ENCODE measurements at regions not wholly inside any gene's neighbourhood (a gene's known extent, or its start where the extent isn't known, plus 50 kb on each side); places are given as distances from the start of the nearest gene placed in this dataset.

- H3K9ac ChIP-seq (ENCODE audit: low read length in 5 of 5) = no peak overlapping the region
Measured at GRCh38 chr4:85362550-85362949, 112.4 kb upstream of the ARHGAP24 start.

GRCh38 chr4:85367815-85368214, 107.1 kb upstream of the ARHGAP24 start:
- no peaks in the 10 kb centered on the region for H3K27me3 ChIP-seq (ENCODE audit: control insufficient read depth in 5 of 5, insufficient read depth in 4 of 5, low read length in 5 of 5)
- H3K36me3 ChIP-seq (ENCODE audit: control insufficient read depth in 5 of 5, insufficient read depth in 5 of 5, low read length in 5 of 5) = no peaks in the 10 kb centered on the region
- H3K27ac ChIP-seq (ENCODE audit: low read depth, low read length) = no peak overlapping the region
- no peak overlapping the region for H3K4me3 ChIP-seq (ENCODE audit: low read depth in 1 of 5, low read length in 5 of 5)
- H3K9ac ChIP-seq (ENCODE audit: low read length in 5 of 5) = no peak overlapping the region
- no peaks in the 10 kb centered on the region for H3K9me3 ChIP-seq (ENCODE audit: control insufficient read depth in 5 of 5, low read length in 5 of 5)
- H3K4me1 ChIP-seq (ENCODE audit: control insufficient read depth in 5 of 5, insufficient read depth in 5 of 5, low read length in 5 of 5) = peaks cover 0 to 23% (median 6%) of the 10 kb centered on the region in 5 donors

More at GRCh38 chr4:85362550-85362949, 112.4 kb upstream of the ARHGAP24 start:
- Histone ChIP-seq H3K27ac (ENCODE audit: low read depth, low read length) (no peak overlapping the region), H3K4me3 (ENCODE audit: low read depth in 1 of 5, low read length in 5 of 5) (no peak overlapping the region), H3K9me3 (ENCODE audit: control insufficient read depth in 5 of 5, low read length in 5 of 5) (peaks cover 0 to 5% (median 0%) of the 10 kb centered on the region in 5 donors), H3K4me1 (ENCODE audit: control insufficient read depth in 5 of 5, insufficient read depth in 5 of 5, low read length in 5 of 5) (peaks cover 0 to 6% (median 0%) of the 10 kb centered on the region in 5 donors), H3K36me3 (ENCODE audit: control insufficient read depth in 5 of 5, insufficient read depth in 5 of 5, low read length in 5 of 5) (no peaks in the 10 kb centered on the region), H3K27me3 (ENCODE audit: control insufficient read depth in 5 of 5, insufficient read depth in 4 of 5, low read length in 5 of 5) (no peaks in the 10 kb centered on the region)

- H3K27me3 ChIP-seq (ENCODE audit: control insufficient read depth in 5 of 5, insufficient read depth in 4 of 5, low read length in 5 of 5) = no peaks in the 10 kb centered on the region
- peaks cover 0 to 20% (median 6%) of the 10 kb centered on the region in 5 donors for H3K4me1 ChIP-seq (ENCODE audit: control insufficient read depth in 5 of 5, insufficient read depth in 5 of 5, low read length in 5 of 5)
- no peaks in the 10 kb centered on the region for H3K9me3 ChIP-seq (ENCODE audit: control insufficient read depth in 5 of 5, low read length in 5 of 5)
- H3K9ac ChIP-seq (ENCODE audit: low read length in 5 of 5) = no peak overlapping the region
- no peaks in the 10 kb centered on the region for H3K36me3 ChIP-seq (ENCODE audit: control insufficient read depth in 5 of 5, insufficient read depth in 5 of 5, low read length in 5 of 5)
- no peak overlapping the region for H3K4me3 ChIP-seq (ENCODE audit: low read depth in 1 of 5, low read length in 5 of 5)
- H3K27ac ChIP-seq (ENCODE audit: low read depth, low read length) = no peak overlapping the region
Measured at GRCh38 chr4:85368240-85368639, 106.7 kb upstream of the ARHGAP24 start.

- Histone ChIP-seq H3K4me1 (ENCODE audit: control insufficient read depth in 5 of 5, insufficient read depth in 5 of 5, low read length in 5 of 5) (peaks cover 0 to 17% (median 6%) of the 10 kb centered on the region in 5 donors), H3K9me3 (ENCODE audit: control insufficient read depth in 5 of 5, low read length in 5 of 5) (no peaks in the 10 kb centered on the region), H3K36me3 (ENCODE audit: control insufficient read depth in 5 of 5, insufficient read depth in 5 of 5, low read length in 5 of 5) (no peaks in the 10 kb centered on the region), H3K9ac (ENCODE audit: low read length in 5 of 5) (no peak overlapping the region), H3K27ac (ENCODE audit: low read depth, low read length) (no peak overlapping the region), H3K27me3 (ENCODE audit: control insufficient read depth in 5 of 5, insufficient read depth in 4 of 5, low read length in 5 of 5) (no peaks in the 10 kb centered on the region), H3K4me3 (ENCODE audit: low read depth in 1 of 5, low read length in 5 of 5) (no peak overlapping the region)
Measured at GRCh38 chr4:85368932-85369331, 106.0 kb upstream of the ARHGAP24 start.

GRCh38 chr4:85369703-85370380, 105.1 kb upstream of the ARHGAP24 start:
- H3K36me3 ChIP-seq (ENCODE audit: control insufficient read depth in 5 of 5, insufficient read depth in 5 of 5, low read length in 5 of 5) = no peaks in the 10 kb centered on the region
- H3K27ac ChIP-seq (ENCODE audit: low read depth, low read length) = no peak overlapping the region
- H3K4me3 ChIP-seq (ENCODE audit: low read depth in 1 of 5, low read length in 5 of 5) = no peak overlapping the region
- no peaks in the 10 kb centered on the region for H3K9me3 ChIP-seq (ENCODE audit: control insufficient read depth in 5 of 5, low read length in 5 of 5)
- H3K9ac ChIP-seq (ENCODE audit: low read length in 5 of 5) = no peak overlapping the region
- H3K27me3 ChIP-seq (ENCODE audit: control insufficient read depth in 5 of 5, insufficient read depth in 4 of 5, low read length in 5 of 5) = no peaks in the 10 kb centered on the region
- H3K4me1 ChIP-seq (ENCODE audit: control insufficient read depth in 5 of 5, insufficient read depth in 5 of 5, low read length in 5 of 5) = peaks cover 0 to 17% (median 6%) of the 10 kb centered on the region in 5 donors

- H3K9me3 ChIP-seq (ENCODE audit: control insufficient read depth in 5 of 5, low read length in 5 of 5) = no peaks in the 10 kb centered on the region
- H3K27me3 ChIP-seq (ENCODE audit: control insufficient read depth in 5 of 5, insufficient read depth in 4 of 5, low read length in 5 of 5) = no peaks in the 10 kb centered on the region
- H3K27ac ChIP-seq (ENCODE audit: low read depth, low read length) = no peak overlapping the region
- H3K9ac ChIP-seq (ENCODE audit: low read length in 5 of 5) = no peak overlapping the region
- no peaks in the 10 kb centered on the region for H3K36me3 ChIP-seq (ENCODE audit: control insufficient read depth in 5 of 5, insufficient read depth in 5 of 5, low read length in 5 of 5)
- no peak overlapping the region for H3K4me3 ChIP-seq (ENCODE audit: low read depth in 1 of 5, low read length in 5 of 5)
- H3K4me1 ChIP-seq (ENCODE audit: control insufficient read depth in 5 of 5, insufficient read depth in 5 of 5, low read length in 5 of 5) = peaks cover 0 to 17% (median 6%) of the 10 kb centered on the region in 5 donors
Measured at GRCh38 chr4:85370400-85371032, 104.4 kb upstream of the ARHGAP24 start.

- H3K4me3 ChIP-seq (ENCODE audit: low read depth in 1 of 5, low read length in 5 of 5) = no peak overlapping the region
- no peaks in the 10 kb centered on the region for H3K9me3 ChIP-seq (ENCODE audit: control insufficient read depth in 5 of 5, low read length in 5 of 5)
- no peaks in the 10 kb centered on the region for H3K27me3 ChIP-seq (ENCODE audit: control insufficient read depth in 5 of 5, insufficient read depth in 4 of 5, low read length in 5 of 5)
- H3K9ac ChIP-seq (ENCODE audit: low read length in 5 of 5) = no peak overlapping the region
- peaks cover 0 to 17% (median 6%) of the 10 kb centered on the region in 5 donors for H3K4me1 ChIP-seq (ENCODE audit: control insufficient read depth in 5 of 5, insufficient read depth in 5 of 5, low read length in 5 of 5)
- no peak overlapping the region for H3K27ac ChIP-seq (ENCODE audit: low read depth, low read length)
- no peaks in the 10 kb centered on the region for H3K36me3 ChIP-seq (ENCODE audit: control insufficient read depth in 5 of 5, insufficient read depth in 5 of 5, low read length in 5 of 5)
Measured at GRCh38 chr4:85372966-85373365, 102.0 kb upstream of the ARHGAP24 start.

- H3K4me1 ChIP-seq (ENCODE audit: control insufficient read depth in 5 of 5, insufficient read depth in 5 of 5, low read length in 5 of 5) = no peaks in the 10 kb centered on the region
- H3K27me3 ChIP-seq (ENCODE audit: control insufficient read depth in 5 of 5, insufficient read depth in 4 of 5, low read length in 5 of 5) = no peaks in the 10 kb centered on the region
- no peaks in the 10 kb centered on the region for H3K9me3 ChIP-seq (ENCODE audit: control insufficient read depth in 5 of 5, low read length in 5 of 5)
- H3K4me3 ChIP-seq (ENCODE audit: low read depth in 1 of 5, low read length in 5 of 5) = no peak overlapping the region
- H3K27ac ChIP-seq (ENCODE audit: low read depth, low read length) = no peak overlapping the region
- no peaks in the 10 kb centered on the region for H3K36me3 ChIP-seq (ENCODE audit: control insufficient read depth in 5 of 5, insufficient read depth in 5 of 5, low read length in 5 of 5)
- no peak overlapping the region for H3K9ac ChIP-seq (ENCODE audit: low read length in 5 of 5)
Measured at GRCh38 chr4:85376285-85376684, 98.7 kb upstream of the ARHGAP24 start.

- no peak overlapping the region for H3K27ac ChIP-seq (ENCODE audit: low read depth, low read length)
- H3K9me3 ChIP-seq (ENCODE audit: control insufficient read depth in 5 of 5, low read length in 5 of 5) = peaks cover 0 to 4% (median 0%) of the 10 kb centered on the region in 5 donors
- H3K4me3 ChIP-seq (ENCODE audit: low read depth in 1 of 5, low read length in 5 of 5) = no peak overlapping the region
- no peaks in the 10 kb centered on the region for H3K27me3 ChIP-seq (ENCODE audit: control insufficient read depth in 5 of 5, insufficient read depth in 4 of 5, low read length in 5 of 5)
- no peak overlapping the region for H3K9ac ChIP-seq (ENCODE audit: low read length in 5 of 5)
- H3K36me3 ChIP-seq (ENCODE audit: control insufficient read depth in 5 of 5, insufficient read depth in 5 of 5, low read length in 5 of 5) = no peaks in the 10 kb centered on the region
- H3K4me1 ChIP-seq (ENCODE audit: control insufficient read depth in 5 of 5, insufficient read depth in 5 of 5, low read length in 5 of 5) = no peaks in the 10 kb centered on the region
Measured at GRCh38 chr4:85381968-85382367, 93.0 kb upstream of the ARHGAP24 start.

GRCh38 chr4:85391071-85391470, 83.9 kb upstream of the ARHGAP24 start:
- Histone ChIP-seq H3K4me1 (ENCODE audit: control insufficient read depth in 5 of 5, insufficient read depth in 5 of 5, low read length in 5 of 5) (peaks cover 0 to 5% (median 0%) of the 10 kb centered on the region in 5 donors), H3K4me3 (ENCODE audit: low read depth in 1 of 5, low read length in 5 of 5) (no peak overlapping the region), H3K27ac (ENCODE audit: low read depth, low read length) (no peak overlapping the region), H3K36me3 (ENCODE audit: control insufficient read depth in 5 of 5, insufficient read depth in 5 of 5, low read length in 5 of 5) (no peaks in the 10 kb centered on the region), H3K9me3 (ENCODE audit: control insufficient read depth in 5 of 5, low read length in 5 of 5) (no peaks in the 10 kb centered on the region), H3K9ac (ENCODE audit: low read length in 5 of 5) (no peak overlapping the region), H3K27me3 (ENCODE audit: control insufficient read depth in 5 of 5, insufficient read depth in 4 of 5, low read length in 5 of 5) (no peaks in the 10 kb centered on the region)
